Colonic mucosa (tissue), 4 donors: ENCODE measurements at regions not wholly inside any gene's neighbourhood (a gene's known extent, or its start where the extent isn't known, plus 50 kb on each side); places are given as distances from the start of the nearest gene placed in this dataset.

Experiments
- DNase-seq: peaks from one replicate; pipeline ENCODE4 v3.0.0-alpha.2; 2020
- H3K27ac ChIP-seq: fragments of 200-600 bp; one replicate; pipeline ENCODE4 v1.8.0; 2021
- H3K27me3 ChIP-seq: fragments of 200-600 bp; one replicate; pipeline ENCODE4 v1.8.0; 2021
- H3K36me3 ChIP-seq: fragments of 200-600 bp; one replicate; pipeline ENCODE4 v1.8.0; 2021
- H3K4me1 ChIP-seq: fragments of 200-600 bp; one replicate; pipeline ENCODE4 v1.8.0; 2021; ENCODE audit warnings: mild to moderate bottlenecking
- H3K4me3 ChIP-seq: fragments of 200-600 bp; one replicate; pipeline ENCODE4 v1.8.0; 2021
- H3K9ac ChIP-seq, 2 donors: one replicate each; pipeline ENCODE4 v1.7.0; 2013; ENCODE audit warnings: control low read depth in 2 of 2, low read depth in 2 of 2, low read length in 2 of 2
- H3K9me3 ChIP-seq: fragments of 200-600 bp; one replicate; pipeline ENCODE4 v1.8.0; 2021
- CTCF ChIP-seq: fragments of 200-600 bp; IDR thresholded peaks from one replicate; pipeline ENCODE4 v1.8.0; 2022; ENCODE audit warnings: antibody characterized with exemption, mild to moderate bottlenecking
- intact Hi-C: fragments of 100-400 bp; cut with DNase I; formaldehyde crosslinking; loops from one replicate; pipeline ENCODE4 v1.14.1; 2022
- donor health status: healthy.
- donor health status: DM: no; HTN: no; CAD: no.
- donor health status: DM: no; HTN: no; CAD: no.

- H3K27me3 ChIP-seq: no peaks in the 10 kb centered on the region
- intact Hi-C loops: no loop called here
- no peak overlapping the region for H3K27ac ChIP-seq
- no peaks in the 10 kb centered on the region for H3K9me3 ChIP-seq
- H3K36me3 ChIP-seq: no peaks in the 10 kb centered on the region
- no peak for TF ChIP-seq CTCF
- no peak for DNase-seq
- no peaks in the 10 kb centered on the region for H3K4me1 ChIP-seq
- H3K9ac ChIP-seq: no peak overlapping the region
- no peak overlapping the region for H3K4me3 ChIP-seq
Measured at GRCh38 chr18:24982831-24983230, 369.1 kb downstream of the ZNF521 start.

GRCh38 chr18:24983566-24984139 is 368.3 kb downstream of the ZNF521 start:
- intact Hi-C loops: no loop called here

GRCh38 chr18:24985586-24985985 is 366.4 kb downstream of the ZNF521 start:
- H3K9me3 ChIP-seq: no peaks in the 10 kb centered on the region
- intact Hi-C loops: no loop called here
- H3K36me3 ChIP-seq: no peaks in the 10 kb centered on the region
- no peak overlapping the region for H3K27ac ChIP-seq
- no peaks in the 10 kb centered on the region for H3K4me1 ChIP-seq
- no peak for DNase-seq
- TF ChIP-seq CTCF: no peak
- H3K27me3 ChIP-seq: no peaks in the 10 kb centered on the region
- no peak overlapping the region for H3K9ac ChIP-seq
- H3K4me3 ChIP-seq: no peak overlapping the region

More at GRCh38 chr18:24983566-24984139, 368.3 kb downstream of the ZNF521 start:
- TF ChIP-seq CTCF: no peak
- H3K9ac ChIP-seq: no peak overlapping the region
- H3K27me3 ChIP-seq: no peaks in the 10 kb centered on the region
- H3K4me3 ChIP-seq: no peak overlapping the region
- no peak for DNase-seq
- no peaks in the 10 kb centered on the region for H3K36me3 ChIP-seq
- H3K27ac ChIP-seq: no peak overlapping the region
- H3K4me1 ChIP-seq: no peaks in the 10 kb centered on the region
- H3K9me3 ChIP-seq: no peaks in the 10 kb centered on the region

GRCh38 chr18:24986666-24987302 is 365.2 kb downstream of the ZNF521 start:
- no peak for DNase-seq
- no peak overlapping the region for H3K27ac ChIP-seq
- no peaks in the 10 kb centered on the region for H3K36me3 ChIP-seq
- H3K4me1 ChIP-seq: no peaks in the 10 kb centered on the region
- H3K27me3 ChIP-seq: no peaks in the 10 kb centered on the region
- TF ChIP-seq CTCF: no peak
- H3K9me3 ChIP-seq: no peaks in the 10 kb centered on the region
- no peak overlapping the region for H3K9ac ChIP-seq
- H3K4me3 ChIP-seq: no peak overlapping the region
- intact Hi-C loops: no loop called here

GRCh38 chr18:24987303-24988252 is 364.4 kb downstream of the ZNF521 start:
- Histone ChIP-seq H3K36me3 (no peaks in the 10 kb centered on the region), H3K4me3 (no peak overlapping the region), H3K27me3 (no peaks in the 10 kb centered on the region), H3K9me3 (no peaks in the 10 kb centered on the region), H3K4me1 (no peaks in the 10 kb centered on the region), H3K27ac (no peak overlapping the region), H3K9ac (no peak overlapping the region)
- no peak for DNase-seq
- TF ChIP-seq CTCF: no peak
- intact Hi-C loops: no loop called here
